Heart right ventricle (tissue), 16 donors: ENCODE measurements at regions not wholly inside any gene's neighbourhood (a gene's known extent, or its start where the extent isn't known, plus 50 kb on each side); places are given as distances from the start of the nearest gene placed in this dataset.
"Not testable (repeated sequence)": the region's sequence is repeated elsewhere in the genome, so short reads cannot be mapped to it uniquely, and the experiment has no call there.

Experiments used
- ATAC-seq, 8 donors: fragments of 200-7000 bp; cut with Tn5 transposase; one replicate each; pipeline ENCODE4 v1.9.1; 2020; ENCODE audit warnings: mild to moderate bottlenecking in 8 of 8, moderate library complexity in 8 of 8, moderate number of reproducible peaks in 1 of 8
- DNase-seq, 2 donors: peaks; one replicate each; pipeline ENCODE4 v3.0.0-alpha.2; 2020
- H3K27ac ChIP-seq, 10 donors: fragments of 200-600 bp; sonication (generic) in 2 of 10; one replicate each; pipeline versions ENCODE4 v1.5.0 to v1.8.0; 2020 to 2022; ENCODE audit warnings: mild to moderate bottlenecking in 3 of 10
- H3K27me3 ChIP-seq, 7 donors: fragments of 200-600 bp; one replicate each; pipeline ENCODE4 v1.8.0; 2021 to 2022; ENCODE audit warnings: mild to moderate bottlenecking in 2 of 7
- H3K36me3 ChIP-seq, 9 donors: fragments of 200-600 bp; sonication (generic) in 1 of 9; one replicate each; pipeline versions ENCODE4 v1.5.0 to v1.8.0; 2020 to 2022; ENCODE audit warnings: mild to moderate bottlenecking in 2 of 9
- H3K4me1 ChIP-seq, 9 donors: fragments of 200-600 bp; sonication (generic) in 1 of 9; one replicate each; pipeline versions ENCODE4 v1.5.0 to v1.8.0; 2020 to 2022; ENCODE audit warnings: mild to moderate bottlenecking in 4 of 9
- H3K4me3 ChIP-seq, 10 donors: fragments of 200-600 bp; sonication (generic) in 2 of 10; one replicate each; pipeline versions ENCODE4 v1.5.0 to v1.8.0; 2020 to 2022; ENCODE audit warnings: mild to moderate bottlenecking in 7 of 10, moderate library complexity in 2 of 10
- H3K9me3 ChIP-seq, 11 donors: fragments of 200-600 bp in 10 of 11; sonication (generic) in 2 of 11; one replicate each; pipeline versions ENCODE4 v1.5.0 to v1.8.0; 2013 to 2022; ENCODE audit warnings: mild to moderate bottlenecking in 2 of 11, control low read depth in 1 of 11, moderate library complexity in 1 of 11
- WGBS, 2 donors: extraction: QIAGEN DNeasy Blood & Tissue Kit; methylation state at CpG; one replicate each; pipeline ENCODE4 v1.1.7; 2013; ENCODE audit warnings: inconsistent platforms in 1 of 2; 5-methylcytosine and 5-hydroxymethylcytosine counted together
- intact Hi-C, 10 donors: fragments of 100-400 bp; cut with DNase I; formaldehyde crosslinking; loops; one replicate each; pipeline versions ENCODE4 v1.11.1 to v1.14.2; 2022
- TF ChIP-seq, protein P1 (sequence below), 9 donors: fragments of 200-600 bp; sonication (generic) in 2 of 9; IDR thresholded peaks; one replicate each; pipeline versions ENCODE4 v1.5.0 to v1.8.0; 2021 to 2022; ENCODE audit warnings: antibody characterized with exemption in 9 of 9, mild to moderate bottlenecking in 5 of 9, moderate library complexity in 1 of 9
- donor health status: Arrhythmogenic right ventricular cardiomyopathy.
- donor health status: ischemic (EF 13 %, LVEDD 7.1; RV severe dilation, severe dysfunction).
- donor health status: healthy with polysubstance abuse.
- donor health status: DM: no; HTN: yes; CAD: no.
- donor health status: DM: no; HTN: no; CAD: no.
- donor health status: ischemic (EF 25% LVEDD 6.9; RV normal size, moderate dysfunction).
- donor health status: ischemic (EF 25% LVEDD 5.7; RV mildly dilated, moderate dysfunction).
- donor health status: healthy.
- donor health status: DM: yes; HTN: yes; CAD: no.
- donor health status: Ischemic cardiomyopathy.
- donor health status: ischemic (EF 35%, LVEDD 5.7; RV mildly dilated, moderate dysfunction).
- donor health status: nonischemic (EF 11% LVEDD 7.7; RV severe dilation, severe dysfunction).
- donor health status: DM: yes; HTN: yes; CAD: no.
- donor health status: PGD.
- donor health status: ischemic (EF 29% LVEDD 5.4; RV normal size, mild dysfunction).
- donor health status: nonischemic (EF 23%, LVEDD 6.1; RV moderate dilation, normal function).

DNA sequence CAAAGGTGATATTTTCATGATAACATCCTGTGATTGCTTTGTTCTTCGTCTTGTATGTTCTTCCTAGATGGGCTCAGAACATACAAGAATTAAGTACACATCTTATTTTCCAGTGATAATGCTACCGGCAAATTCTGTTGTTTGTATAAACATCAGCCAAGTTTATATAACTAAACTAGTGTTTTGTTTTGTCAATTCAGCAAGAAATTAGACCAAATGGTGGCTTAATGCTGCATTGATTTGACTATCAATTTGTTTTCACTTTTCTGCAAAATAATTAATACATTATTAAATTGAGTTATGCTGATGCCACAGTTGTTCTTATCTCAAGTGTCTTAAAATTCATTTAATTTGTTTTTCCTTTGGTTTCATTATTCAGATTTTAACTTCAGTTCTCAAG, 177.7 kb downstream of the OR4F29 start:
- H3K36me3 ChIP-seq, DNase-seq, H3K4me3 ChIP-seq, H3K27ac ChIP-seq, ATAC-seq, H3K27me3 ChIP-seq, H3K9me3 ChIP-seq, intact Hi-C loops, H3K4me1 ChIP-seq: not testable (repeated sequence)
- 87 to 90% methylated on average over 2 of the region's 2 CpGs for WGBS, 2 donors

- H3K4me3 ChIP-seq, H3K4me1 ChIP-seq, ATAC-seq, H3K27me3 ChIP-seq, H3K9me3 ChIP-seq, H3K27ac ChIP-seq, intact Hi-C loops, H3K36me3 ChIP-seq: not testable (repeated sequence)
- 8 to 26% methylated on average over 5 of the region's 5 CpGs for WGBS, 2 donors
- TF ChIP-seq, protein P1, sequence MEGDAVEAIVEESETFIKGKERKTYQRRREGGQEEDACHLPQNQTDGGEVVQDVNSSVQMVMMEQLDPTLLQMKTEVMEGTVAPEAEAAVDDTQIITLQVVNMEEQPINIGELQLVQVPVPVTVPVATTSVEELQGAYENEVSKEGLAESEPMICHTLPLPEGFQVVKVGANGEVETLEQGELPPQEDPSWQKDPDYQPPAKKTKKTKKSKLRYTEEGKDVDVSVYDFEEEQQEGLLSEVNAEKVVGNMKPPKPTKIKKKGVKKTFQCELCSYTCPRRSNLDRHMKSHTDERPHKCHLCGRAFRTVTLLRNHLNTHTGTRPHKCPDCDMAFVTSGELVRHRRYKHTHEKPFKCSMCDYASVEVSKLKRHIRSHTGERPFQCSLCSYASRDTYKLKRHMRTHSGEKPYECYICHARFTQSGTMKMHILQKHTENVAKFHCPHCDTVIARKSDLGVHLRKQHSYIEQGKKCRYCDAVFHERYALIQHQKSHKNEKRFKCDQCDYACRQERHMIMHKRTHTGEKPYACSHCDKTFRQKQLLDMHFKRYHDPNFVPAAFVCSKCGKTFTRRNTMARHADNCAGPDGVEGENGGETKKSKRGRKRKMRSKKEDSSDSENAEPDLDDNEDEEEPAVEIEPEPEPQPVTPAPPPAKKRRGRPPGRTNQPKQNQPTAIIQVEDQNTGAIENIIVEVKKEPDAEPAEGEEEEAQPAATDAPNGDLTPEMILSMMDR (IDR thresholded peaks at IDR 0.05) = peak; percentile 29 to 66 (median 56)
- DNase-seq = peak; percentile 65 to 72
Measured at GRCh38 chr1:267815-268214, 183.7 kb downstream of the OR4F29 start.
